ENCODE measurements at regions not wholly inside any gene's neighbourhood (a gene's known extent, or its start where the extent isn't known, plus 50 kb on each side); places are given as distances from the start of the nearest gene placed in this dataset.

DNA sequence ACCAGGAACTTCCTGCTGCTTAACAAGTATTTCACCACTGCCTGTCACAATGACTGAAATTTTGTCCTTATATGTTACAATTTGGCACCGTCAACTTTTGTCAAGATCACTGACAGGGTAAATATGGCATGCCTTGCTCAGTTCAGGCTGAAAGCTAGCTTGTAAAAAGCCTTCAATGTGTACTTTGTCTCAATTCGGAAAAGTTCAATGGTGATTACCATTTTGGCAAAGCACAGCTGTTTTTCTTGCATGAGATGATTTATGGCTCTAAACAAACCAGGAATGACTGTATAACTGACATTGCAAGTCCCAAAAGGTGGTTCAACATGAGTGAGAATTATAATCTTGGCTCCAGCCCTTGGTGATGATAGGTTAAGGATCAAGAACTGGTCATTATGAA, 1255.2 kb downstream of the CNTNAP5 start:
- no peaks in the 10 kb centered on the region for H3K9me3 ChIP-seq (ENCODE audit: low read depth, low read length, poor library complexity, severe bottlenecking)
- TF ChIP-seq, protein P1, sequence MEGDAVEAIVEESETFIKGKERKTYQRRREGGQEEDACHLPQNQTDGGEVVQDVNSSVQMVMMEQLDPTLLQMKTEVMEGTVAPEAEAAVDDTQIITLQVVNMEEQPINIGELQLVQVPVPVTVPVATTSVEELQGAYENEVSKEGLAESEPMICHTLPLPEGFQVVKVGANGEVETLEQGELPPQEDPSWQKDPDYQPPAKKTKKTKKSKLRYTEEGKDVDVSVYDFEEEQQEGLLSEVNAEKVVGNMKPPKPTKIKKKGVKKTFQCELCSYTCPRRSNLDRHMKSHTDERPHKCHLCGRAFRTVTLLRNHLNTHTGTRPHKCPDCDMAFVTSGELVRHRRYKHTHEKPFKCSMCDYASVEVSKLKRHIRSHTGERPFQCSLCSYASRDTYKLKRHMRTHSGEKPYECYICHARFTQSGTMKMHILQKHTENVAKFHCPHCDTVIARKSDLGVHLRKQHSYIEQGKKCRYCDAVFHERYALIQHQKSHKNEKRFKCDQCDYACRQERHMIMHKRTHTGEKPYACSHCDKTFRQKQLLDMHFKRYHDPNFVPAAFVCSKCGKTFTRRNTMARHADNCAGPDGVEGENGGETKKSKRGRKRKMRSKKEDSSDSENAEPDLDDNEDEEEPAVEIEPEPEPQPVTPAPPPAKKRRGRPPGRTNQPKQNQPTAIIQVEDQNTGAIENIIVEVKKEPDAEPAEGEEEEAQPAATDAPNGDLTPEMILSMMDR (conservative IDR thresholded peaks at IDR 0.05; ENCODE audit: low read depth, low read length), result no peak
- TF ChIP-seq EZH2 (IDR thresholded peaks at IDR 0.05; ENCODE audit: borderline replicate concordance, low read depth, low read length, poor library complexity, severe bottlenecking), result no peak
- H3K27me3 ChIP-seq (replicated peaks; ENCODE audit: insufficient read depth, low read depth, low read length, poor library complexity), result no peaks in the 10 kb centered on the region
- intact Hi-C loops (cut with micrococcal nuclease; ENCODE audit: unreplicated experiment), result no loop called here
- ChIA-PET CTCF (no interaction called here), POLR2A (ENCODE audit: low non-redundant PET) (no interaction called here)
- no peak overlapping the region for H3K4me3 ChIP-seq (ENCODE audit: low read depth, low read length, poor library complexity, severe bottlenecking)
- no peaks in the 10 kb centered on the region for H3K36me3 ChIP-seq (ENCODE audit: insufficient read depth, low read length, poor library complexity, severe bottlenecking)
- no peak for DNase-seq (ENCODE audit: low spot score)
- no TSS peak for BruUV-seq (replicated peaks)
- H3K27ac ChIP-seq (ENCODE audit: low read depth, low read length, poor library complexity, severe bottlenecking), result no peak overlapping the region
- H3K4me1 ChIP-seq (ENCODE audit: insufficient read depth, low read length, poor library complexity, severe bottlenecking), result no peaks in the 10 kb centered on the region

DNA sequence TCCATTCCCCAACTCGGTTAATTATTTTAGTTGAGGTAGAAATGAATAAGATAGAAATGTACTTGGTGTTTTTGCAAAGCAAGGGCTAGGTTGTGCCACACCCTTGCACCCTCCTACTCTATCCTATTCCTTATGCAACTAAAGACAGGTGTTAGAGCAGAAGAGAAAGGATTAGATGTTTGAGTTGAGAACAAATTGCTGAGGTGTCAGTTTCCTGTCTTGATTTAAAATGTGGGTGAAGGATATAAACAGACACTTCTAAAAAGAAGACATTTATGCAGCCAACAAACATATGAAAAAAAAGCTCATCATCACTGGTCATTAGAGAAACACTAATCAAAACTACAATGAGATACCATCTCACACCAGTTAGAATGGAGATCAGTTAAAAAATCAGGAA, 1256.2 kb downstream of the CNTNAP5 start:
- ChIA-PET POLR2A (ENCODE audit: low non-redundant PET) (no interaction called here), CTCF (no interaction called here)
- no TSS peak for BruUV-seq (replicated peaks)
- H3K27me3 ChIP-seq (replicated peaks; ENCODE audit: insufficient read depth, low read depth, low read length, poor library complexity), result no peaks in the 10 kb centered on the region
- intact Hi-C loops (cut with micrococcal nuclease; ENCODE audit: unreplicated experiment), result no loop called here
- H3K4me1 ChIP-seq (ENCODE audit: insufficient read depth, low read length, poor library complexity, severe bottlenecking), result no peaks in the 10 kb centered on the region
- no peak overlapping the region for H3K27ac ChIP-seq (ENCODE audit: low read depth, low read length, poor library complexity, severe bottlenecking)
- DNase-seq (ENCODE audit: low spot score), result no peak
- no peaks in the 10 kb centered on the region for H3K9me3 ChIP-seq (ENCODE audit: low read depth, low read length, poor library complexity, severe bottlenecking)
- H3K36me3 ChIP-seq (ENCODE audit: insufficient read depth, low read length, poor library complexity, severe bottlenecking), result no peaks in the 10 kb centered on the region
- no peak overlapping the region for H3K4me3 ChIP-seq (ENCODE audit: low read depth, low read length, poor library complexity, severe bottlenecking)
- TF ChIP-seq, protein P1 (conservative IDR thresholded peaks at IDR 0.05; ENCODE audit: low read depth, low read length), result no peak
- TF ChIP-seq EZH2 (IDR thresholded peaks at IDR 0.05; ENCODE audit: borderline replicate concordance, low read depth, low read length, poor library complexity, severe bottlenecking), result no peak

DNA sequence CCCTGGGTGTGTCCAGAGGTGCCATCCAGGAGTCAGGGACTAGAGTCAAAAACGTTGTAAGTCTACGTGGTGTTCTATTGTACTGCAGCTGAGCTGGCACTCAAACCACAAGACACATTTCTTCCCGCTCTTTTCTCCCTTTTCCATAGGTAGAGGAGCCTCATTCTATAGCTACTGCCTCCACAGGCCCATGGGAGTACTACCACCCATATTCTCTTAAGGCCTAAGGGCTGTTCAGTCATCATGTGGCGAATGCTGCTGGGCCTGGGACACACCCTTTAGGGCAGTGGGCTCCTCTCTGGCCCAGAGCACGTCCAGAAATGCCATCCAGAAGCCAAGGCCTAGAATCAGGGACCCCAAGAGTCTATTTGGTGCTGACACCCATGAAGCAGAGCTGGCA, 1271.7 kb downstream of the CNTNAP5 start:
- TF ChIP-seq, protein P1 (conservative IDR thresholded peaks at IDR 0.05; ENCODE audit: low read depth, low read length), result no peak
- TF ChIP-seq EZH2 (IDR thresholded peaks at IDR 0.05; ENCODE audit: borderline replicate concordance, low read depth, low read length, poor library complexity, severe bottlenecking), result no peak
- Histone ChIP-seq H3K9me3 (ENCODE audit: low read depth, low read length, poor library complexity, severe bottlenecking) (peaks cover 18% of the 10 kb centered on the region), H3K4me3 (ENCODE audit: low read depth, low read length, poor library complexity, severe bottlenecking) (no peak overlapping the region), H3K27me3 (replicated peaks; ENCODE audit: insufficient read depth, low read depth, low read length, poor library complexity) (no peaks in the 10 kb centered on the region), H3K4me1 (ENCODE audit: insufficient read depth, low read length, poor library complexity, severe bottlenecking) (no peaks in the 10 kb centered on the region), H3K36me3 (ENCODE audit: insufficient read depth, low read length, poor library complexity, severe bottlenecking) (no peaks in the 10 kb centered on the region), H3K27ac (ENCODE audit: low read depth, low read length, poor library complexity, severe bottlenecking) (no peak overlapping the region)
- ChIA-PET POLR2A (ENCODE audit: low non-redundant PET) (no interaction called here), CTCF (no interaction called here)
- BruUV-seq (replicated peaks), result no TSS peak
- no peak for DNase-seq (ENCODE audit: low spot score)
- intact Hi-C loops (cut with micrococcal nuclease; ENCODE audit: unreplicated experiment), result no loop called here
